ENCODE measurements at regions not wholly inside any gene's neighbourhood (a gene's known extent, or its start where the extent isn't known, plus 50 kb on each side); places are given as distances from the start of the nearest gene placed in this dataset.
"Not testable (repeated sequence)": the region's sequence is repeated elsewhere in the genome, so short reads cannot be mapped to it uniquely, and the experiment has no call there.

DNA sequence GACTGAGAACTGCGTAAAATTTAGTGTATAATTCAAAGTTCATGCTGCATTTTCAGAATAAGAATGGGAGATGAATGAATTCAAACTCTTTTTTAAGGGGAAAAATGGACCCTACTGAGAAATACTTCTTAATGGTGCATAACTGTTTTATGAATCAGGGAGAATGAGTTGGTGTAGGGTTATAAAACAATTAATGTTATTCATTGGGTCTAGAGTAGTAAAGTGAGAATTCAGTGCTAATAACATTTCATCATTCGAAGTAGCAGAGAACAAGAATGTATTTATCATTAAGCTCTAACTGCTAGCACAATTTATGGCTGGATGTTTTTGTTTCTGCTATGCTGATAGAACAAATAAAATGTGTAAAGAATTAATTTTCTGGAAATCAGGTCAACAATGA, 310.2 kb downstream of the SLITRK5 start:
- DNase-seq (ENCODE audit: low spot score) = no peak

DNA sequence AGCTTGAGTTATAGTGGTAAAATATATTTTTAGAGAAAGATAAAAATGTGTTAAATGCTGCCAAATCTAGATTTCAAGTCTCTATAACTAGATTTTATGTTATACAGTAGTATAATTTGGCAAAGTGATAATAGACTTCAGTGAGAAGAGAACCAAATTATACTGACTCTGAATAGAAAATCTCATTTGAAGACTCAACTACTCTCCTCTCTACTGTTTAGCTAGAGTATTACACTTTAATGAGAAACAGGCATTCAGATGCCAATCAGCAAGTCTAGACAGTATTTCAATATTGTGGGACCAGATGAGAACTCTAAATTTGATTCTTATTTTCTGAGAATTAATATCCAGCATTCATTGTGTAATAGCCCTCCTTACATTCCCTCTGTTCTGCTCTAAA, 311.2 kb downstream of the SLITRK5 start:
- DNase-seq (ENCODE audit: low spot score) = no peak

DNA sequence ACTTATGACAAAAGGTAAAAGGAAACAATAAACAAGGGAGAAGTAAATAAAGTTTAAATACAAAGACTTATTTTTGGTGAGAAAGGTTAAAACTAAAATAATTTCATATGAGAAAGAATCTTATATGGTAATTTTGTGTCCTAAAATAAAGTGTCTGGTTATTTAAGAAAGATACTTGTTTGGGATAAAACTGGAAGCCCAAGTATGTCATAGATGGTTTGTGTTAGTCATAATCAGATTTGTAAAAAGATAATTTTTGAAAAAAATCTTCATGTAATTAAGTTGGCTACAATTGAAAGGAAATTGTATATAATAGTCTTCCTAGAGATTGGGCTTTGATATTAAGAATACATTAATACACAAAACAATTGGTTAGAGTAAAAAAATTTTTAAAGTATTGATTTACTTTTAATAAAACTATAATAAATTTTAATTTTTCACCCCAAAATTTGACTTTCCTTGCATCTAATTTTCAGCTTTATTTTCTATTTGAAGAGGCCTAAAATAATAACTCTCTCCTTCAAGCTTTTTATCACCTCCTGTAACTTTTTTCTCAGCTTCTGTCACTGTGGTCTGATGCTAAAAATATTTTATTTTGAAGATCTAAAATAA, 315.6 kb downstream of the SLITRK5 start:
- DNase-seq (ENCODE audit: low spot score) = no peak

DNA sequence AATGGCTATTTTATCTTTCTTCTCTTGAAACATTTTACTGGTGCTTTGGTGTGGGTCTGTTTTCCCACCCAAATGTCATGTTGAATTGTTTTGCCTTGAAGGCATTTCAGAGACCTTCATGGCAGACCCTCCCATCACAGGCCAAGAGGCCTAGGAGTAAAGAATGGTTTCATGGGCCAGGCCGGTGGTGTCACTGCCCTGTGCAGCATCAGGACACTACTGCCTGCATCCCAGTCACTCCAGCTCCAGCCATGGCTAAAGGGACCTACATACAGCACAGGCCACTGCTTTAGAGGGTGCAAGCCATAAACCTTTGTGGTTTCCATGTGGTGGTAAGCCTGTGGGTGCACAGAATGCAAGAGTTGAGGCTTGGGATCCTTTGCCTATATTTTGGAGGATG, 326.9 kb downstream of the SLITRK5 start:
- no peak for DNase-seq (ENCODE audit: low spot score)

GRCh38 chr13:87999240-87999700, 328.1 kb downstream of the SLITRK5 start:
- DNase-seq (ENCODE audit: low spot score) = no peak

- DNase-seq (ENCODE audit: low spot score) = no peak
Observed at GRCh38 chr13:87999788-88000187, 328.6 kb downstream of the SLITRK5 start.

DNA sequence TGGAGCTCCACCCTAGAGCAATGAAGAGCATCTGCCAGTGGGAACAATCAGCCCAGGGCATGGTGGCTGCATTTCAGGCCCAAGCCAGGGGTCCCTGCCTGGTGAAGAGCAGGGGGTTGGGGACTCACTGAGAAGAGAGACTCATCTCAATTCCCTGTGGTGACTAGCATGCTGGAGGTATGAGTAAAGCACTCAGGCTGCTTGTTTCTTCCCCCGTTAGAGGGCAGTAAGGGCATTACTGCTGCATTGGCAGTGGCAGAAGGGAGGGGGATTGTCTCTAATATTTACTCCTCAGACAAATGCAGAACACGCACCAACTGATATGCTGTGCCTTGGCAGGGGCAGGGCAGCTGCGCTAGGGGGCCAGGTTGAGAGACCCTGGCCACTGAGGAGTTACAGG, 329.1 kb downstream of the SLITRK5 start:
- DNase-seq (ENCODE audit: low spot score) = no peak

DNA sequence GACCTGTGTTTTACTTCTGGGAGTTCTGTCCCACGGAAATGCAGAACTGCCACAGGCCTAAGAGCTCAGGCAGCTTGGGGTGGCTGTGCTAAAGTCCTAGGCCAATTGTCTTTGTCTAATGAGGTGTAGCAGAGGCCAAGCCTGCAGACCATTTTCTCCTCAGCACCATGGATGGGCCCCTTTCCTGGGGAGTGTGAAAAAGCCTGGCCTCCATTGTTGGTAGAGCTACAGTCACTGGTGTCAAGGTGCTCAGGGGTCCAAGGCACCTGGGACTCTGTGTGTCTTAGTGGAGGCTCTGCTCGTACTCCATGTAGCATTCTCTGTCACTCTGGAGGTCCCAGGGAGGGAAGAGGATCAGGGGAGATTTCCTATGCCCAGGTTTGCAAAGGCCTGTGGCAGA, 329.6 kb downstream of the SLITRK5 start:
- DNase-seq (ENCODE audit: low spot score) = no peak

GRCh38 chr13:88005188-88005587, 334.0 kb downstream of the SLITRK5 start:
- no peak for DNase-seq (ENCODE audit: low spot score)

DNA sequence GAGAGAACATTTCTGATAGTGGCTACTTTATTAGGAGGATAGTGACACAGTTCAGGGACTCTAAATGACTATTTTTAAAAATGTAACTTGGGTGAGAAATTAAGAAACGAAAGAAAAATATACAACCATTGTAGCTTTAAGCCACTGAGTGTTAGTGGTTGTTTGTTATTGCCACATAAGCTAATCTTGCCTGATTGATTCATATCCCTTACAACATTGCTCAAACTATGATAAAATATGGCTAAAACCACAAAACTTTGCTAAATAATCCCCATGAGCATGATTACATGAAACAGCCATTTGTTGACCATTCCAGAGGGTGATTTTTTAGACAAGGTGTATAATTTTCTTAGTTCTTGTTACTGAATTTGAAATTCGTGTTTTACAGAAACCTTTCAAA, 343.4 kb downstream of the SLITRK5 start:
- DNase-seq (ENCODE audit: low spot score) = no peak

GRCh38 chr13:88022431-88023208, 351.4 kb downstream of the SLITRK5 start:
- no peak for DNase-seq (ENCODE audit: low spot score)

DNA sequence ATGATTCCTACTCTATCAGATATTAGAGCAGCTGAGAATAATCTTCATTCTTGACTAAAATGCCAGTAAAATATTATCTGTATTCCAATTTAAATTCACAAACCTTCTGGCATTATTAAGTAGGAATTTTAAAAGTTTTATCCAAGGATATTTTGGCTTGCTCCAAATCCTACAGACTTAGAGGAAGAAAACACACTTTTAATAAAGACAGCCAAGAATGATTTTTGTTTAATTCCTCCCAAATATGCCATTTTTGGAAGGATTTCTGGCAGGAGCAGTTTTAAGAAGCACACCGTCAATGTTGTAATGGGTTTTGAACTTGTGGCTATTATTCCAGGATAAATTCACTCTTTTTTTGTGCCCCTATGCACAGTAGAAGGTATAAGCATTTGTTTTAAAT, 355.1 kb downstream of the SLITRK5 start:
- no peak for DNase-seq (ENCODE audit: low spot score)

DNA sequence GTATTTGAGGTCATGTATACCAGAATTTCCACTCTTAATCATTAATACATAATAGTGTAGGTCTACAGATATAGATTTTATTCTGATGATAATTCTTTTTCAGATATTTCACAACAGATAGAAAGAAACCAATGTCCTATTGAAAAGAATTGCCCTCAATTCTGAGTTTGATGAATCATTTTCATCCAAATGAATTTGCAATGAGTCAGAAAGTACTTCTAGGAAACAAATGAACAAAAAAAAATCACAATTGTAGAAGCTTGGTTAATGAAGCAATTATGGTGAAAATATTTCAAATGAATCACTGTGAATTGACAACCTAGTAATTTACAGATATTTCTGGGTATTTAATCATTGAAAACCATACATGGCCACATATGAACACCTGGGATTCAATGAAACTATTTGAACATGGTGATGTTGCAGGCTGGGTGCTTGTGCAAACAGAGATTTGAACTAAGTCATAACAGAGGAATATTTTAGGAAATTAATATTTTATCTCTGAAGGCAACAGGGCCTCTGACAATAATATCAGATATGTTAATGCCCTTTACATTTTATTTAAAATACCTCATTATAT, 360.9 kb downstream of the SLITRK5 start:
- no peak for DNase-seq (ENCODE audit: low spot score)

- not testable (repeated sequence) for DNase-seq (ENCODE audit: low spot score)
Observed at GRCh38 chr13:88036205-88036604, 365.0 kb downstream of the SLITRK5 start.

DNA sequence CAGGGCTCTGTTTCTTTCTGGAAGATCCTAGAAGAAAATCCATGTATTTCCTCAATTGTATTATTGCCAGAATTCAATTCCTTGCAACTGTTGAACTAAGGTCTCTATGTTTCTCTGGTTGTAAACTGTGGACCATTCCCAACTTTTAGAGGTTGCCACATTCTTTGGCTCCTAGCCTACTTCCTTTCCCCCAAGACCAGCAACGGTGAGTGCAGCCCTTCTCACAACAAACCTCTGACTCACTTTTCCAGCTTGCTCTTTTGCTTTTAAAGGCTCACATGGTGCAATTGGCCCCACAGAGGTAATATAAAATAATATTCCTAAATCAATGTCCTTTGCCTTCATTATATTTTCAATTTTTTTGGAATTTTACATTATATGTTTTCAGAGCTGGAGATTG, 371.3 kb downstream of the SLITRK5 start:
- no peak for DNase-seq (ENCODE audit: low spot score)

GRCh38 chr13:88051746-88052482, 380.7 kb downstream of the SLITRK5 start:
- DNase-seq (ENCODE audit: low spot score) = no peak

GRCh38 chr13:88063741-88064140, 392.6 kb downstream of the SLITRK5 start:
- no peak for DNase-seq (ENCODE audit: low spot score)

DNA sequence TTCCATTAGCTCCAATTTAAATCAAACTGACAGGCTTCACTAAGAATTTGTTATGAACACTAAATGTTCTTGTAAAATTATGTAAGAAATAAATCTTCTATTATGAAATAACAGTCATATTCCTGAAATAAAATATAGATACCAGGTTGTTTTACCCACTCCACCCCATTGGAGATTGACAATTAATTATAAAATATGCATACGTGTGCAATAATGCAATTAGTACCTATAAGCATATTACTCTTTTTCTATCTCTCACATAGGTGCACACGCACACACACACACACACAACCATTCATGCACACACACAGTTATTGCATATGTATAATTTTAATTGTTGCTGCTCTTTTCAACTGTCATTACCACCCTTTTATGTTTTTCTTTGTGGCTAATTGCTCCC, 395.7 kb downstream of the SLITRK5 start:
- DNase-seq (ENCODE audit: low spot score) = no peak

GRCh38 chr13:88068316-88068715, 397.1 kb downstream of the SLITRK5 start:
- DNase-seq (ENCODE audit: low spot score) = no peak

GRCh38 chr13:88068975-88069374, 397.8 kb downstream of the SLITRK5 start:
- DNase-seq (ENCODE audit: low spot score) = no peak

DNA sequence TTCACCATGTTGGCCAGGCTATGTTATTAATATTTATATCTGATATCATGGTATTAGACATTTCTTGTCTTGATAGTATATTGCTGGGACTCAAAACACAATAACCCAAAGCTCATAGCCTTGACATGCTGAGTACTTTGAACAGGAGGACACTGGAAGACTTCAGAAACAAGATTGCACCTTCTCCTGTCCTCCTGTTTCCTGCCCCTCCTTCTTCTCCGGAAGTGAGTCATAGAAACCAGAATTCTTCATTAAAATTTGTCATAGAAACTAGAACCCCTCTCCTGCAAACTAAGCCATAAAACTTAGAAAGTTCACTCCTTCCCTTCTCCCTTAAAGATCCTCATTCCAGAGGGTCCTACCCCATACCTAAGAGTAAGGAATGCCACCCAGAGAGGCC, 400.2 kb downstream of the SLITRK5 start:
- DNase-seq (ENCODE audit: low spot score) = no peak

DNA sequence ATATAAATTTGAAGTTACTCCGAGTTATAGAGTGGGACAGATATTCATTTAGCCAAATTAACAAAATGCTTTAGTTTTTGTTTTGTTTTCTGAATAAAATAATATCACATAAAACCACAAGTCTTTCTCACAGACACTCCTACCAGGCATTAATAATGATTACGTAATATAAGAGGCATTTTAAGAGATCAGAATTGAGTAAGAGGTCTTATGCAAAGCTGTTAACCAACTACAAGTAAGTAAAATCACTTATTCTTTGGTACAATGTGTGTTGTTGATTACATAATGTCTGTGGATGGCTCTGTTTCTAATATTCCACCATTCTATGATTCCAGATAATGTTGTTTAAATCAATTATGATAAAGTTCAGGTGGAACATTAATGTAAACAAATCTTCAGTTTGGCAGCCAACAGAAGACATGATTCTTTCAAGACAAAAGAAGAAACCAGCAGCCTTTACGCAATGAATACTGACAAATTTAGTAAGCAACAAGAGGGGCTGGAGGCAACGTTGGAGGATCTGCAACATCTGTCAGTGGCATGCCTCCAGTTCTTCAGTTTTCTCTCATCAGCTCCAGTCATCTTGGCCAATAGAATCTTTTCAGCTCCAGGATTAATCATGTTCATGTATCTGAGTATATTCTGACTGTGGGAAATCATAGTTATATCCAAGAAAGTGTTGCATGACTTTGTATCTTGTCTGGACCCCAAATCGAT, 403.8 kb downstream of the SLITRK5 start:
- DNase-seq (ENCODE audit: low spot score) = no peak

Measured in activated CD4-positive, alpha-beta T cell treated with anti-CD3 and anti-CD28 coated beads, Interleukin-2, Interleukin-4, amounts not matched to agents 100 ng/mL and 50 ng/mL, durations not matched to agents 16 hours and 8 hours (primary cell).